HepG2 (cell line): ENCODE measurements at regions not wholly inside any gene's neighbourhood (a gene's known extent, or its start where the extent isn't known, plus 50 kb on each side); places are given as distances from the start of the nearest gene placed in this dataset.

Source experiments
- ATAC-seq: fragments of 200-7000 bp; cut with Tn5 transposase; 3 replicates; pipeline ENCODE4 v1.9.1; 2020; ENCODE audit warnings: mild to moderate bottlenecking, moderate library complexity
- BruUV-seq: library from RNA; stranded (reverse); fragments of 400-500 nt; replicated peaks from 2 replicates; lab custom pipeline; 2021; lab: Mats Ljungman, UMichigan
- CTCF ChIA-PET: fragments of 300-600 bp; formaldehyde crosslinking; extraction: SDS; loops from one replicate; lab custom pipeline; 2021; ENCODE audit warnings: low total read pairs, inconsistent platforms, low intra/inter-chr PET ratio; lab: Yijun Ruan, JAX
- POLR2A ChIA-PET: fragments of 350-600 bp; sonication (Branson Sonifier 250); formaldehyde crosslinking; loops from one replicate; lab custom pipeline; 2020; ENCODE audit warnings: antibody characterized with exemption, inconsistent platforms; lab: Yijun Ruan, JAX
- DNase-seq: peaks from one replicate; pipeline ENCODE4 v3.0.0-alpha.2; 2015; ENCODE audit warnings: low spot score
- FAIRE-seq: peaks from 3 replicates; lab custom pipeline; 2011; peaks lifted over from hg19 to GRCh38; lab: Jason Lieb, UNC
- H2AFZ ChIP-seq: one replicate; pipeline ENCODE4 v1.6.1; 2011; ENCODE audit warnings: low read length, inconsistent platforms
- H3K27ac ChIP-seq: fragments of 300-600 bp; 3 replicates; pipeline ENCODE4 v1.8.0; 2011; ENCODE audit warnings: mixed run types, mild to moderate bottlenecking, mixed read lengths, low read length, inconsistent platforms; ENCODE audit not compliant: insufficient read depth; ENCODE audit errors: extremely low read length
- H3K27me3 ChIP-seq, 2 experiments: fragments of 200-600 bp in 1 of 2; 2 replicates in 1 of 2; 3 replicates in 1 of 2; pipeline versions ENCODE4 v1.6.0 to v1.8.0; 2011; ENCODE audit warnings: low read length in 2 of 2, mild to moderate bottlenecking in 2 of 2, moderate library complexity in 2 of 2, inconsistent platforms in 1 of 2; ENCODE audit not compliant: insufficient read depth in 2 of 2, control insufficient read depth in 1 of 2
- H3K36me3 ChIP-seq, 2 experiments: fragments of 200-600 bp in 1 of 2; replicated peaks in 1 of 2; 2 replicates in 1 of 2; 3 replicates in 1 of 2; pipeline versions ENCODE4 v1.5.1 to v1.8.0; 2011; ENCODE audit warnings: low read length in 2 of 2, inconsistent platforms in 1 of 2; ENCODE audit not compliant: insufficient read depth in 2 of 2, control insufficient read depth in 1 of 2
- H3K4me1 ChIP-seq: 2 replicates; pipeline ENCODE4 v1.5.1; 2012; ENCODE audit warnings: low read length, inconsistent platforms; ENCODE audit not compliant: insufficient read depth
- H3K4me2 ChIP-seq: 2 replicates; pipeline ENCODE4 v1.6.0; 2011; ENCODE audit warnings: low read depth, low read length, inconsistent platforms
- H3K4me3 ChIP-seq, 3 experiments: fragments of 200-600 bp in 1 of 3; sonication (generic), shearing (Covaris generic) in 1 of 3; replicated peaks in 1 of 3; 2 replicates each; pipeline ENCODE4 v1.5.1; 2011 to 2016; ENCODE audit warnings: low read length in 3 of 3, inconsistent platforms in 2 of 3, low read depth in 2 of 3, mild to moderate bottlenecking in 2 of 3, control low read depth in 1 of 3, mixed read lengths in 1 of 3; ENCODE audit not compliant: insufficient read depth in 1 of 3
- H3K79me2 ChIP-seq: one replicate; pipeline ENCODE4 v1.6.1; 2011; ENCODE audit warnings: low read length, inconsistent platforms; ENCODE audit not compliant: insufficient read depth
- H3K9ac ChIP-seq: 2 replicates; pipeline ENCODE4 v1.6.0; 2011; ENCODE audit warnings: mild to moderate bottlenecking, low read depth, low read length, inconsistent platforms; ENCODE audit not compliant: insufficient read depth
- H3K9me3 ChIP-seq: 2 replicates; pipeline ENCODE4 v1.5.1; 2012; ENCODE audit warnings: mild to moderate bottlenecking, low read length
- H4K20me1 ChIP-seq: 2 replicates; pipeline ENCODE4 v1.6.0; 2011; ENCODE audit warnings: inconsistent platforms, mild to moderate bottlenecking, low read length, moderate library complexity; ENCODE audit not compliant: insufficient read depth
- BHLHE40 ChIP-seq: IDR thresholded peaks from 2 replicates; pipeline ENCODE4 v1.6.1; 2011; ENCODE audit warnings: low read length, improper control_type of control experiment
- RXRB ChIP-seq: IDR thresholded peaks from 2 replicates; pipeline ENCODE4 v1.6.1; 2016; ENCODE audit warnings: borderline replicate concordance, missing genetic modification reagents, missing compliant biosample characterization
- ZNF468 ChIP-seq: sonication (generic); formaldehyde crosslinking; IDR thresholded peaks from 2 replicates; pipeline ENCODE4 v1.8.0; 2022; ENCODE audit warnings: mild to moderate bottlenecking, moderate library complexity, missing genetic modification reagents
- ZNF766 ChIP-seq: sonication (generic); formaldehyde crosslinking; IDR thresholded peaks from 2 replicates; pipeline ENCODE4 v1.5.0; 2020; ENCODE audit warnings: missing genetic modification reagents, borderline replicate concordance
- WGBS: methylation state at CpG from one replicate; pipeline ENCODE4 v1.1.6; 2017; ENCODE audit warnings: low lambda C conversion rate; 5-methylcytosine and 5-hydroxymethylcytosine counted together
- in situ Hi-C: cut with HindIII; loops from 2 replicates; pipeline ENCODE4 v1.10.0; 2017; ENCODE audit warnings: low pct_unique_long_range_greater_than_20kb; ENCODE audit not compliant: extremely low pct_ligation_motif_present
- intact Hi-C: fragments of 100-400 bp; cut with micrococcal nuclease; formaldehyde crosslinking; loops from one replicate; pipeline ENCODE4 v1.10.0; 2022; ENCODE audit not compliant: unreplicated experiment
- TF ChIP-seq, protein P1 (sequence below): IDR thresholded peaks from 2 replicates; pipeline ENCODE4 v1.6.1; 2018; ENCODE audit warnings: missing genetic modification reagents, mild to moderate bottlenecking, missing compliant biosample characterization
- TF ChIP-seq, protein P2 (sequence below): sonication (generic); formaldehyde crosslinking; IDR thresholded peaks from 2 replicates; pipeline ENCODE4 v1.4.0; 2020; ENCODE audit warnings: mild to moderate bottlenecking, missing genetic modification reagents
- TF ChIP-seq, protein P3 (sequence below): sonication (generic); formaldehyde crosslinking; IDR thresholded peaks from 2 replicates; pipeline ENCODE4 v1.4.0; 2020; ENCODE audit warnings: mild to moderate bottlenecking, missing genetic modification reagents
- TF ChIP-seq, protein P4 (sequence below): sonication (generic); formaldehyde crosslinking; conservative IDR thresholded peaks from 2 replicates; pipeline ENCODE4 v1.8.0; 2022; ENCODE audit warnings: mild to moderate bottlenecking, moderate library complexity, missing genetic modification reagents
- TF ChIP-seq, protein P5 (sequence below): sonication (generic); formaldehyde crosslinking; IDR thresholded peaks from 2 replicates; pipeline ENCODE4 v1.4.0; 2020; ENCODE audit warnings: missing genetic modification reagents
- TF ChIP-seq, protein P6 (sequence below): sonication (generic); formaldehyde crosslinking; IDR thresholded peaks from 2 replicates; pipeline ENCODE4 v1.9.0; 2021; ENCODE audit warnings: mild to moderate bottlenecking, missing genetic modification reagents

DNA sequence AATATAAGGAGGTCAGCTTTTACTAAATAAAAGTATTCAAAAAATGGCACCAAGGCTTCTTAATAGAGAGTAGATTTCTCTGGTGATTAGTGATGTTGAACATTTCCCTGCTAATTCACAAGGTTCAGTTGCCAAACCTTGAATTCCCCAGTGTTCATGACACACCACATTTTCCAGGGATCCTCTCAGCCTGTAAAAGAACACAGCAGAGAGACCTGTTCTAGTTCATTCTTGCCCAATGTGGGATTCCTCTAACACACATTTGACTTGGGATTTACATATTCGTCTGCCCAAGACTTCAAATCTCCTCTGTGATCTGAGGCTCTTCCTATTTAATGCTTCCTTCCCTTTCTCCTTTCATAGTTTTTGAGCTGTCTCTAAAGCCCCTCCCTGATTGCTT is 273.2 kb upstream of the CDH9 start:
- CTCF ChIA-PET: no interaction called here
- H3K4me3 ChIP-seq: no peak overlapping the region
- H3K4me2 ChIP-seq: no peak overlapping the region
- H3K4me1 ChIP-seq: no peaks in the 10 kb centered on the region
- POLR2A ChIA-PET: no interaction called here
- 0% methylated on average over 1 of the region's 1 CpG for WGBS
- intact Hi-C loops (no loop called here), in situ Hi-C loops (no loop called here)
- BruUV-seq: no TSS peak
- H3K9ac ChIP-seq: no peak overlapping the region
- ATAC-seq (no peak), FAIRE-seq (no peak), DNase-seq (no peak)
- H3K79me2 ChIP-seq: no peaks in the 10 kb centered on the region
- H2AFZ ChIP-seq: no peak overlapping the region
- H3K9me3 ChIP-seq: no peaks in the 10 kb centered on the region
- no peaks in the 10 kb centered on the region for H3K36me3 ChIP-seq
- H3K27ac ChIP-seq: no peak overlapping the region
- no peaks in the 10 kb centered on the region for H3K27me3 ChIP-seq
- no peaks in the 10 kb centered on the region for H4K20me1 ChIP-seq
- TF ChIP-seq BHLHE40: no peak
- TF ChIP-seq, protein P1, sequence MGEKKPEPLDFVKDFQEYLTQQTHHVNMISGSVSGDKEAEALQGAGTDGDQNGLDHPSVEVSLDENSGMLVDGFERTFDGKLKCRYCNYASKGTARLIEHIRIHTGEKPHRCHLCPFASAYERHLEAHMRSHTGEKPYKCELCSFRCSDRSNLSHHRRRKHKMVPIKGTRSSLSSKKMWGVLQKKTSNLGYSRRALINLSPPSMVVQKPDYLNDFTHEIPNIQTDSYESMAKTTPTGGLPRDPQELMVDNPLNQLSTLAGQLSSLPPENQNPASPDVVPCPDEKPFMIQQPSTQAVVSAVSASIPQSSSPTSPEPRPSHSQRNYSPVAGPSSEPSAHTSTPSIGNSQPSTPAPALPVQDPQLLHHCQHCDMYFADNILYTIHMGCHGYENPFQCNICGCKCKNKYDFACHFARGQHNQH: no peak
- TF ChIP-seq, protein P2, sequence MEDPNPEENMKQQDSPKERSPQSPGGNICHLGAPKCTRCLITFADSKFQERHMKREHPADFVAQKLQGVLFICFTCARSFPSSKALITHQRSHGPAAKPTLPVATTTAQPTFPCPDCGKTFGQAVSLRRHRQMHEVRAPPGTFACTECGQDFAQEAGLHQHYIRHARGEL: no peak
- TF ChIP-seq, protein P3, sequence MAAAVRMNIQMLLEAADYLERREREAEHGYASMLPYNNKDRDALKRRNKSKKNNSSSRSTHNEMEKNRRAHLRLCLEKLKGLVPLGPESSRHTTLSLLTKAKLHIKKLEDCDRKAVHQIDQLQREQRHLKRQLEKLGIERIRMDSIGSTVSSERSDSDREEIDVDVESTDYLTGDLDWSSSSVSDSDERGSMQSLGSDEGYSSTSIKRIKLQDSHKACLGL (CRISPR knock-in tag): no peak
- TF ChIP-seq, protein P4, sequence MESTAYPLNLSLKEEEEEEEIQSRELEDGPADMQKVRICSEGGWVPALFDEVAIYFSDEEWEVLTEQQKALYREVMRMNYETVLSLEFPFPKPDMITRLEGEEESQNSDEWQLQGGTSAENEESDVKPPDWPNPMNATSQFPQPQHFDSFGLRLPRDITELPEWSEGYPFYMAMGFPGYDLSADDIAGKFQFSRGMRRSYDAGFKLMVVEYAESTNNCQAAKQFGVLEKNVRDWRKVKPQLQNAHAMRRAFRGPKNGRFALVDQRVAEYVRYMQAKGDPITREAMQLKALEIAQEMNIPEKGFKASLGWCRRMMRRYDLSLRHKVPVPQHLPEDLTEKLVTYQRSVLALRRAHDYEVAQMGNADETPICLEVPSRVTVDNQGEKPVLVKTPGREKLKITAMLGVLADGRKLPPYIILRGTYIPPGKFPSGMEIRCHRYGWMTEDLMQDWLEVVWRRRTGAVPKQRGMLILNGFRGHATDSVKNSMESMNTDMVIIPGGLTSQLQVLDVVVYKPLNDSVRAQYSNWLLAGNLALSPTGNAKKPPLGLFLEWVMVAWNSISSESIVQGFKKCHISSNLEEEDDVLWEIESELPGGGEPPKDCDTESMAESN (CRISPR knock-in tag): no peak
- no peak for TF ChIP-seq ZNF468 (CRISPR knock-in tag)
- no peak for TF ChIP-seq RXRB (CRISPR knock-in tag)
- no peak for TF ChIP-seq ZNF766 (CRISPR knock-in tag)
- TF ChIP-seq, protein P5, sequence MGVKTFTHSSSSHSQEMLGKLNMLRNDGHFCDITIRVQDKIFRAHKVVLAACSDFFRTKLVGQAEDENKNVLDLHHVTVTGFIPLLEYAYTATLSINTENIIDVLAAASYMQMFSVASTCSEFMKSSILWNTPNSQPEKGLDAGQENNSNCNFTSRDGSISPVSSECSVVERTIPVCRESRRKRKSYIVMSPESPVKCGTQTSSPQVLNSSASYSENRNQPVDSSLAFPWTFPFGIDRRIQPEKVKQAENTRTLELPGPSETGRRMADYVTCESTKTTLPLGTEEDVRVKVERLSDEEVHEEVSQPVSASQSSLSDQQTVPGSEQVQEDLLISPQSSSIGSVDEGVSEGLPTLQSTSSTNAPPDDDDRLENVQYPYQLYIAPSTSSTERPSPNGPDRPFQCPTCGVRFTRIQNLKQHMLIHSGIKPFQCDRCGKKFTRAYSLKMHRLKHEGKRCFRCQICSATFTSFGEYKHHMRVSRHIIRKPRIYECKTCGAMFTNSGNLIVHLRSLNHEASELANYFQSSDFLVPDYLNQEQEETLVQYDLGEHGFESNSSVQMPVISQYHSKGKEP (CRISPR knock-in tag): no peak
- TF ChIP-seq, protein P6, sequence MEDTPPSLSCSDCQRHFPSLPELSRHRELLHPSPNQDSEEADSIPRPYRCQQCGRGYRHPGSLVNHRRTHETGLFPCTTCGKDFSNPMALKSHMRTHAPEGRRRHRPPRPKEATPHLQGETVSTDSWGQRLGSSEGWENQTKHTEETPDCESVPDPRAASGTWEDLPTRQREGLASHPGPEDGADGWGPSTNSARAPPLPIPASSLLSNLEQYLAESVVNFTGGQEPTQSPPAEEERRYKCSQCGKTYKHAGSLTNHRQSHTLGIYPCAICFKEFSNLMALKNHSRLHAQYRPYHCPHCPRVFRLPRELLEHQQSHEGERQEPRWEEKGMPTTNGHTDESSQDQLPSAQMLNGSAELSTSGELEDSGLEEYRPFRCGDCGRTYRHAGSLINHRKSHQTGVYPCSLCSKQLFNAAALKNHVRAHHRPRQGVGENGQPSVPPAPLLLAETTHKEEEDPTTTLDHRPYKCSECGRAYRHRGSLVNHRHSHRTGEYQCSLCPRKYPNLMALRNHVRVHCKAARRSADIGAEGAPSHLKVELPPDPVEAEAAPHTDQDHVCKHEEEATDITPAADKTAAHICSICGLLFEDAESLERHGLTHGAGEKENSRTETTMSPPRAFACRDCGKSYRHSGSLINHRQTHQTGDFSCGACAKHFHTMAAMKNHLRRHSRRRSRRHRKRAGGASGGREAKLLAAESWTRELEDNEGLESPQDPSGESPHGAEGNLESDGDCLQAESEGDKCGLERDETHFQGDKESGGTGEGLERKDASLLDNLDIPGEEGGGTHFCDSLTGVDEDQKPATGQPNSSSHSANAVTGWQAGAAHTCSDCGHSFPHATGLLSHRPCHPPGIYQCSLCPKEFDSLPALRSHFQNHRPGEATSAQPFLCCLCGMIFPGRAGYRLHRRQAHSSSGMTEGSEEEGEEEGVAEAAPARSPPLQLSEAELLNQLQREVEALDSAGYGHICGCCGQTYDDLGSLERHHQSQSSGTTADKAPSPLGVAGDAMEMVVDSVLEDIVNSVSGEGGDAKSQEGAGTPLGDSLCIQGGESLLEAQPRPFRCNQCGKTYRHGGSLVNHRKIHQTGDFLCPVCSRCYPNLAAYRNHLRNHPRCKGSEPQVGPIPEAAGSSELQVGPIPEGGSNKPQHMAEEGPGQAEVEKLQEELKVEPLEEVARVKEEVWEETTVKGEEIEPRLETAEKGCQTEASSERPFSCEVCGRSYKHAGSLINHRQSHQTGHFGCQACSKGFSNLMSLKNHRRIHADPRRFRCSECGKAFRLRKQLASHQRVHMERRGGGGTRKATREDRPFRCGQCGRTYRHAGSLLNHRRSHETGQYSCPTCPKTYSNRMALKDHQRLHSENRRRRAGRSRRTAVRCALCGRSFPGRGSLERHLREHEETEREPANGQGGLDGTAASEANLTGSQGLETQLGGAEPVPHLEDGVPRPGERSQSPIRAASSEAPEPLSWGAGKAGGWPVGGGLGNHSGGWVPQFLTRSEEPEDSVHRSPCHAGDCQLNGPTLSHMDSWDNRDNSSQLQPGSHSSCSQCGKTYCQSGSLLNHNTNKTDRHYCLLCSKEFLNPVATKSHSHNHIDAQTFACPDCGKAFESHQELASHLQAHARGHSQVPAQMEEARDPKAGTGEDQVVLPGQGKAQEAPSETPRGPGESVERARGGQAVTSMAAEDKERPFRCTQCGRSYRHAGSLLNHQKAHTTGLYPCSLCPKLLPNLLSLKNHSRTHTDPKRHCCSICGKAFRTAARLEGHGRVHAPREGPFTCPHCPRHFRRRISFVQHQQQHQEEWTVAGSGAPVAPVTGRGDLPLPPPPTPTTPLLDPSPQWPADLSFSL (CRISPR knock-in tag): no peak
